Psoas muscle (tissue), 7 donors: ENCODE measurements at regions not wholly inside any gene's neighbourhood (a gene's known extent, or its start where the extent isn't known, plus 50 kb on each side); places are given as distances from the start of the nearest gene placed in this dataset.

Source experiments
- ATAC-seq, 4 donors: fragments of 200-7000 bp; cut with Tn5 transposase; one replicate each; pipeline ENCODE4 v1.9.1; 2020; ENCODE audit warnings: moderate library complexity in 3 of 4, mild to moderate bottlenecking in 2 of 4
- DNase-seq, 2 donors: peaks; one replicate each; pipeline ENCODE4 v3.0.0-alpha.2; 2020
- H3K27ac ChIP-seq: fragments of 200-600 bp; one replicate; pipeline ENCODE4 v1.8.0; 2022
- H3K27me3 ChIP-seq, 3 donors: fragments of 200-600 bp in 1 of 3; one replicate each; pipeline versions ENCODE4 v1.6.1 to v1.8.0; 2013 to 2022; ENCODE audit warnings: low read length in 2 of 3, mild to moderate bottlenecking in 2 of 3, moderate library complexity in 1 of 3; ENCODE audit not compliant: insufficient read depth in 3 of 3
- H3K36me3 ChIP-seq, 2 donors: fragments of 200-600 bp in 1 of 2; one replicate each; pipeline versions ENCODE4 v1.6.1 to v1.8.0; 2013 to 2022; ENCODE audit warnings: low read depth in 1 of 2, mild to moderate bottlenecking in 1 of 2, moderate library complexity in 1 of 2; ENCODE audit not compliant: insufficient read depth in 1 of 2
- H3K4me1 ChIP-seq: fragments of 200-600 bp; one replicate; pipeline ENCODE4 v1.8.0; 2022
- H3K4me3 ChIP-seq: fragments of 200-600 bp; one replicate; pipeline ENCODE4 v1.8.0; 2022; ENCODE audit warnings: mild to moderate bottlenecking
- H3K9me3 ChIP-seq: fragments of 200-600 bp; one replicate; pipeline ENCODE4 v1.8.0; 2022
- CTCF ChIP-seq: fragments of 200-600 bp; IDR thresholded peaks from one replicate; pipeline ENCODE4 v1.8.0; 2022; ENCODE audit warnings: antibody characterized with exemption
- WGBS, 3 donors: extraction: QIAGEN DNeasy Blood & Tissue Kit; methylation state at CpG; one replicate each; pipeline versions ENCODE4 v1.1.6 to v1.1.7; 2013; 5-methylcytosine and 5-hydroxymethylcytosine counted together
- intact Hi-C, 2 donors: fragments of 100-400 bp; cut with DNase I; formaldehyde crosslinking; loops; one replicate each; pipeline versions ENCODE4 v1.11.0 to v1.14.2; 2022
- donor health status: healthy with polysubstance abuse.
- donor health status: DM: no; HTN: no; CAD: no; lungs with moderate emphysema.
- donor health status: Bipolar disorder and iron deficiency.
- donor health status: healthy.
- donor health status: DM: yes; HTN: yes; CAD: no.
- donor health status: DM: no; HTN: no; CAD: no.
- donor health status: DM: yes; HTN: yes; CAD: no.

- no peak for DNase-seq
- WGBS, 3 donors, result 85 to 89% (median 88%) methylated on average over 3 of the region's 3 CpGs
- no peak for ATAC-seq
- intact Hi-C loops, result no loop called here
- TF ChIP-seq CTCF, result no peak
- Histone ChIP-seq H3K4me3 (no peak overlapping the region), H3K36me3 (no peaks in the 10 kb centered on the region), H3K4me1 (no peaks in the 10 kb centered on the region), H3K9me3 (no peaks in the 10 kb centered on the region), H3K27ac (no peak overlapping the region), H3K27me3 (no peaks in the 10 kb centered on the region)
These were observed 1108.4 kb upstream of the MIR17HG start for GRCh38 chr13:90239130-90239529.

- TF ChIP-seq CTCF, result no peak
- DNase-seq (no peak), ATAC-seq (no peak)
- Histone ChIP-seq H3K9me3 (no peaks in the 10 kb centered on the region), H3K27ac (no peak overlapping the region), H3K4me1 (no peaks in the 10 kb centered on the region), H3K27me3 (no peaks in the 10 kb centered on the region), H3K4me3 (no peak overlapping the region), H3K36me3 (no peaks in the 10 kb centered on the region)
- WGBS, 3 donors, result 76 to 89% (median 81%) methylated on average over 1 of the region's 1 CpG
- intact Hi-C loops, result no loop called here
These were observed 1101.5 kb upstream of the MIR17HG start for GRCh38 chr13:90246005-90246404.

- 46 to 52% (median 50%) methylated on average over 3 of the region's 3 CpGs for WGBS, 3 donors
- no peak for DNase-seq
- ATAC-seq, result no peak
- H3K9me3 ChIP-seq, result no peaks in the 10 kb centered on the region
- no peaks in the 10 kb centered on the region for H3K4me1 ChIP-seq
- intact Hi-C loops, result no loop called here
- H3K4me3 ChIP-seq, result no peak overlapping the region
- H3K36me3 ChIP-seq, result no peaks in the 10 kb centered on the region
- no peaks in the 10 kb centered on the region for H3K27me3 ChIP-seq
- no peak for TF ChIP-seq CTCF
- H3K27ac ChIP-seq, result no peak overlapping the region
These were observed 1100.7 kb upstream of the MIR17HG start for GRCh38 chr13:90246687-90247345.

- DNase-seq, result no peak
- Histone ChIP-seq H3K27me3 (no peaks in the 10 kb centered on the region), H3K9me3 (no peaks in the 10 kb centered on the region), H3K27ac (no peak overlapping the region), H3K36me3 (no peaks in the 10 kb centered on the region), H3K4me3 (no peak overlapping the region), H3K4me1 (no peaks in the 10 kb centered on the region)
- no peak for TF ChIP-seq CTCF
- intact Hi-C loops, result no loop called here
- no peak for ATAC-seq
- 91 to 96% (median 93%) methylated on average over 5 of the region's 5 CpGs for WGBS, 3 donors
These were observed 1093.7 kb upstream of the MIR17HG start for GRCh38 chr13:90253806-90254205.

- TF ChIP-seq CTCF, result no peak
- no peak for DNase-seq
- intact Hi-C loops, result no loop called here
- WGBS, 3 donors, result 83 to 86% (median 84%) methylated on average over 2 of the region's 2 CpGs
- no peaks in the 10 kb centered on the region for H3K27me3 ChIP-seq
- no peaks in the 10 kb centered on the region for H3K36me3 ChIP-seq
- ATAC-seq, result no peak
- H3K27ac ChIP-seq, result no peak overlapping the region
- H3K4me3 ChIP-seq, result no peak overlapping the region
- H3K9me3 ChIP-seq, result no peaks in the 10 kb centered on the region
- no peaks in the 10 kb centered on the region for H3K4me1 ChIP-seq
These were observed 1093.0 kb upstream of the MIR17HG start for GRCh38 chr13:90254437-90254836.
